CD4-positive, alpha-beta T cell treated with Interleukin-4 for 1 hour (primary cell): ENCODE measurements at regions not wholly inside any gene's neighbourhood (a gene's known extent, or its start where the extent isn't known, plus 50 kb on each side); places are given as distances from the start of the nearest gene placed in this dataset.

Source experiments
- DNase-seq, 2 donors: peaks; one replicate each; pipeline ENCODE4 v3.0.0-alpha.2; 2020 to 2022

DNA sequence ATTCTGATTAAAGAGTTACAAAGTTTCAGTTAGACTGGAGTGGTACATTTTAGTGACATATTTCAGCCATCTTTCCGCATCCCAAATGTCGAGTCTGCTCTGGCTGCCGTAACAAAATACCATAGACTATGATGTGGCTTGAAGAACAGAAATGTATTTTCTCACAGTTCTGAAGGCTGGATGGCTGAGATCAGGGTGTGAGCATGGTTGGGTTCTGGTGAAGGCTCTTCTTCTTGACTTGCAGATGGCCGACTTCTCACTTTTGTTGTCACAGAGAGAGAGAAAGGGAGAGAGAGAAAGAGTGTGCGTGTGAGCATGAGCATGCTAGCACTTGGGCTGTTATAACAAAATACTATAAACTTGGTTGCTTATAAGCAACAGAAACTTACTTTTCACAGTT is 335.4 kb upstream of the RAG2 start:
- no peak for DNase-seq

DNA sequence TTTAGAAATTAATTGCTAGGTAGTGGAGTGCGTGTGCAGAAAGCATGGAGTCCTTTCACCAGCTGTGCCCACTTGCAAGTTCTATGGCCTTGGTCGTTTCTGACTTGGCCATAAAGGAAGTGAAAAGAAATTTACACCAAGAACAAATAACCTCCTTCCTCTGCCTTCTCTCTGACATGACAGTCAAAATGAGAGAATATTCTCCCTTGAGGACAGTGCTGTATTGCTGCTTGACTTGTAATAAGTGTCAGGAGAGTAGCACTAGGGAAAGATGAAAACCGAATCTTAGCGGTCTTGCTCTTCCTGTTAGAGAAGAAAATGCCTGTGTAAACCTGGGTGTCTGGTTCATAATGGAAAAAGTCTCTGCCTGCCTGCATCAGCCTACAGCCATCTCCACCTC is 333.1 kb upstream of the RAG2 start:
- DNase-seq: no peak

DNA sequence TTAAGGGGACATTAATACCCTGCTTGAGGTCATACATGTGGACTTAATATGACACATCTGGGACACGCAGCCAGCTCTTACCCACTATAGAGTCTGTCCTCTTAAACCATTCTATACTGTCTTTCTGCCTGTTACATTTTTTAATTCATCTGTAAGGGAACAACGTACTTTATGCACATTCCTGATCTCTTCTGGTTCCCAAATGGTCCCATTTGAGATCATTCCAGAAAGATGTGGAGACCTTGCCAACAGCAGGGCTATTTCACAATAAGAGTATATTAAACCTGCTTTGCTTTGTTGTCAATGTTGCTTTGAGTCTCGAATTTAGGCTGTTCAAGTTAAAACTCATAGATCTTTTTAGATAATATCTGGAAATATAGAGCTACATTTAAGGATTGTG is 332.2 kb upstream of the RAG2 start:
- DNase-seq: no peak

DNA sequence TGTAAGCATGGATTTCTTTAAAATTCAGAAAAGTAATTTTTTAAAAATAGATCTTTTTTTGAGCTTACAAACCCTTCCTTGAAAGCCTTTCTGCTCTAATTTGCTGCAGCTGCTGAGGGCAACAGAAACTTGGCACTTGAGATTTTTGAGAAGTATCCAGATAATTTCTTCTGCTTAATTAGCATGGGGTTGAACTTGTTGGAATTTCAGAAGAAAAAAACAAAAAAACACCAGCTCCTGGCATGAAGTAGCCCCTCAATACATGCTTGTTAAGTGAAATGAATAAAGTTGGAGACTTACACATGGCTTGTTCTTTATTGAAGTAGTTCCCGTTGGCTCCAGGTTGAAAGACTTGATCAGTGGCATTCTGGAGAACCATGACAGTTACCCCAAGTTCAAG is 331.4 kb upstream of the RAG2 start:
- no peak for DNase-seq

DNA sequence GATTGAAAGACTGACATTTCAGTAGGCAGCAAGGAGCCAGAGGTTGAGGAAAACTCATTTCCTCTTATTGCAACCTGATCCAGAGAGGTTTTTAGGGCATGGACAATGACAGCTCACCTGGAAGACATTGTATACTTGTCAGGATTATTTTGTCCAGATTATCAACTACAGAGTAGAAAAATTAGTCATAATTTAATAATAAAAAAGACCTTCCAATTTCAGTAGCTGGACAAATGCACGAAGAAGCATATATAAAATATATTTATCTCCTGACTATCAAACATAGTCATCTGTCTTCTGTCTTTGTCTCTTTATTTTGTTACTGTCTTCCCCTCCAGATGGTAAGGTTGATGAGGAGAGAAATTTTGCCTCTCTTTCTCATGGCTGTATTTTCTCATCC is 330.6 kb upstream of the RAG2 start:
- DNase-seq: no peak

DNA sequence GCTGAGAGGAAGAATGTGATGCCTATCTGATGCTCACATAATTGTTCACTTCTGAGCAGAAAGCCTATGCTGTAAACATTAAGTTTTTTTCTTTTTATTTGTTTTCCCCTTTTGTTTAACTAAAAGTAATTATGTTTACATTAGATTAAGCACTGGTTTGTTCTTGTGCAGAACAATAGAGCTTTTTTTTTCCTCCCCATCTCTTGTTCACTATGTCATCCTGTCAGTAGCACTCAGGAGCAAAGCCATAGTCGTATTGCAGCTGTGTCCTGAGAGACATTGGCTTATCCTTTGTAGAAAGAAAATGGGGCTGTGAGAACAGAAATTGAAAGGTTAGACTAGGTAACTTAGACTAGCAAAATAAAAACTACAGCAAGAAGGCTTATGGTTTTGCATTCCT is 301.8 kb upstream of the RAG2 start:
- DNase-seq: no peak

DNA sequence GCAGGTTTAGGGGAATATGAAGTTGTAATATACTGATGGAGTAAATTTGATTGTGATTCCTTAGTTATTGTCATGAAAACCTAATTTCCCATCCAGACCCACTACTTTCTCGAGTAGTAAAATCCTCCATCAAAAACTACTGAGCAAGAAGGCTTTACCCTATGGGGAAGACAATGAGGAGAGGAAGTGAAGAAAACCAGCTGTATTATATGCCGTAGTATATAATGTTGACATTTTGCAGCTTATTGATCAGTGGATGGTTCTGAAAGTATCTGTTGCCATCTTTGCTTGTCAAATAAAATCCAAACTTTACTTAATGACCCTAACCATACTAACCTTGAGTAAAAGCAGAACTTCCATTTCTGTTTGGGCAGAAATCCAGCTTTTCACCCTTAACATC is 292.8 kb upstream of the RAG2 start:
- no peak for DNase-seq

DNA sequence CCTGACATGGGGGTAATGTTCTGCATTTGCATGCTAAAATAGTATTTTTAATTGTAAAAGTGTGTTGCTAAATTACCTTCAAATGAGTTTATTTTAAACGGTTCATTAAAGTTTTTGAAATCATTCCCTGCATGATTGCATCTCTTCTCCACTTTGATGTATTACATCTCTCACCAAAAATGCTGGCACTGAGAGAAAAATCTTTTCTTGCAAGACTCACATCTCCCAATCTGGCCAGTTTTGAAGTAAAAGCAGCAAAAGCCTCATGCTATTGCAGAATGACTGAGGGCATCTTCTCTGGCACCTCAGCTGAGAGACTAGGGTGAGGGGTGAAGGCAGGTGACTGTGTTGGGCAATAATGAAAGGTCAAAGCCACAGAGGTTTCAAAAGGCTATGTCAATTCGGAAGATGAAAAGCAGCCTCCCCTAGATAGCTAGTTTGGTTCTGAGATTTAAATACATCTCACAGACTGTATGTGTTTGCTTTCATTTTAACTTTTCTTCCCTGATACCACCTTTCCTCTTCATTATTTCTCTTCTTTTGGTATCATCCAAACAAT is 292.2 kb upstream of the RAG2 start:
- no peak for DNase-seq

DNA sequence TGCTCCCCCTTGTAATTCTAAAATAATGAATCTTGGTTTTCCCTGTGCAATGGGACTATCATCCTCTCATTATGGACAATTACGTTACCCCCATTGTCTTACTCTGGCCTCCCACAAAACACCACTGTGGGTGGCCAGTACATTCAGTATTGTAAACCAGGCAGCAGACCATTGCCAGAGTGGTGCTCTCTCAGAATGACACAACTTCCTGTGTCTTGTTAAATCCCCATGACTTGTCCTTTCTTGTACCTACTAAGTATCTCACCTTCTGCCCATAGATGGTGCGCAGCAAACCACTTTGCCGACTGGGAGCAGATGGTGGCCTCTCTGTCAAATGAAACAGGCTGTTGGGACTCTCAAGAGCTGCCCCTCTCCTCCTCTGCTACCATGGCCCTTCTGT is 287.1 kb upstream of the RAG2 start:
- no peak for DNase-seq

DNA sequence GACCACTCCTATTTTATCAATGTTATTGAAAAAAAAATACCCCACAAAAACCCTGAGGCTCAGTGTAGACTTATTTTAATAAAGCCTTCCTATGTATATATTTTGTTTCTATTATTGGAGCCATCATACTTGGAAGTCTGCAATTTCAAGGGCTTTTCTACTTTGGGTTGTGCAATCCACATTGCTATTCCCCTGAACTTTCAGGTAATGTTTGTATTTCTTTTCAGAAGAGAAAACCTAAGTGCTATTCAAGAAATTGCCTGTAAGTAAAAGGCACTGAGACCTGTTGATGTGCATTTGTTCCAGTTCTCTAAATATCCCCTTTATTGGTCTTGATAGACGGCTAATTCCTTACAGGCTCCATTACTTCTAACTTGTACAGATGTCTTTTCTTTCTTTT is 280.7 kb upstream of the RAG2 start:
- no peak for DNase-seq

DNA sequence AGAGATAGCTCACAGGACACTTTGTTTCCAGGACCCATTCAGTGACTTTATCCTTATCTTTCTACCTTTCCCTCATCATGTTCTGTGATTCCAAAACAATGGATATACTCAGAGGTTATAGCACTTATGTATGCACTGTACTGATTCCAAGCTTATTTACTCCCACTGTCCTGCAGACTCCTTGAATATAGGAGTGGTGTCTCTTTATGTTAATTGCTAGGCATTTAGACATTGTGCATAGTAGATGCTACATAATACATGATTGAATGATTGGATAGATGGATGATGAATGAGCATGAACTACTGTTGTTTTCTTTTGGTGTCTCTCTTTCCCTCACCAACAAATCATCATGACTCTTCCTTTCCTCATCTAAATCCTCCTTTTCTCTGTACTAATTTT is 279.1 kb upstream of the RAG2 start:
- DNase-seq: no peak

DNA sequence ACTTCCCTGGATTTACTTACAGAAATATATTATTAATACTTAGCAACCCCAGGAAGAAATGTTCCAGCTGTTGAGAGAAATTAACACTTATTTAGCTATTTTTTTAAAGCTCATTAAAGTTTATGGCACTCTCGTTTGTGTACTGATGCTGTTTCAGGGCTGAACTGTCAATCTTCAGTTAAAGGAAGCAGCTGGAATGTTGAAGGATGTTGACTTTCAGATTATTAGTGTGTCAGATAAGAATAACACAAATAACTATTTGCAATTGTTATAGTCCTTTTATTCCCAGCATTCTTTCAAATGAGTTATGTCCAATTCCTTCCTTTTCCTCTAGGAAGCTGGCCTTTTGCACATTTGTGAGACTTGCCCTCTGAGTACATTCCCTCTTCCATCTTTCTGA is 278.2 kb upstream of the RAG2 start:
- DNase-seq: no peak

DNA sequence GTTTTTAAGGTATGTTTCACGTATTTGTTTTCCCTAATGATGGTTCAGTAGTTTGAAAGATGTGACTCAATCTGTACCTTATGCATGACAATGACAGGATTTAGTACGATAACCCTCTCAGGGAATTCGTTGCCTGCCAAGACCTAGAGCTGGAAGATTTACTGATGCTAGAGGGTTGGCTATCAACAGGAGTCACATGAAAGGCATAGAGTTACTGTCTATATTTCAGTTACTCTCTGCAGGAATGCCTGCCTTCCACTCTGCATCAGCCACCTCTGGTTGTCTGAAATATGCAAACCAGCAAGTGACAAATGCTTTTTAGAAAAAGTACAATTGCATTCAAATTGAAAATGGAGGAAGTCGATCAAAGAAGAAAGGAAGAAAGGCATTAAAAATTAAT is 276.3 kb upstream of the RAG2 start:
- no peak for DNase-seq

DNA sequence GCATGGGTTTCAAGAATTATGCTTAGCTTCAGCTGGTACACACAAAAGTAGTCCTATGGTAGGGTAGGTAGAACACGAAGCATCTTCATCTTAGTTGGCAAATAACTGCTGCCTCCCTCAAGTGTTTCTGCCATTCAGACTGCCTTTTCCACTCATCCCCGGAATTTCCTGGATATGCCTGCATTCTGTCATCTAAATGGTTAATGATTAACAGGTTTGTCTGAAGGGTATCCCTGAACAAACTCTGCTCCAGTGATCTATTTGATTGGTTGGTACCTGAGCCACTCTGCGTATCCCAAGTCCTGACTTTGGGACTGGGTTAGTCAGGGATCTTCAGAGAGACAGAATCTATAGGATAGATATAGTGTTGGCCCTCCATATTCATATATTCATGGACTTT is 272.3 kb upstream of the RAG2 start:
- DNase-seq: no peak

DNA sequence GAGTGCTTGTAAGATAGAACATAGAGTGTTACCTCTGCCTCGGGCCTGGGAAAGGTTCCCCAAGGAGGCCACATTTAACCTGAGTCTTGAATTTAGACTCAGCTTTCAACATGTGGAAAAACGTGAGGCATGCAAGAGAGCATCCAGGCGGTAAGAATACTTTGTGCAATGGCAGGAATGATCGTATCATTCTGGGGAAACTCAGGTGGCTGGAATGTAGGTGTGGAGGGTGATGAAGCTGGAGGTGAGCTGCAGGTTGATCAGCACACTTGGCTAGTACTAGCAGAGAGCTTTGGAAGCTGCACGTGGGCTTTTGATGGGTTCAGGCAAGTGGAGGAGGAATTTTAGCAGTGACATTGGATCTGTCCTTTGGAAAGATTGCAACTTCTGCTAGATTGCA is 270.3 kb upstream of the RAG2 start:
- no peak for DNase-seq

DNA sequence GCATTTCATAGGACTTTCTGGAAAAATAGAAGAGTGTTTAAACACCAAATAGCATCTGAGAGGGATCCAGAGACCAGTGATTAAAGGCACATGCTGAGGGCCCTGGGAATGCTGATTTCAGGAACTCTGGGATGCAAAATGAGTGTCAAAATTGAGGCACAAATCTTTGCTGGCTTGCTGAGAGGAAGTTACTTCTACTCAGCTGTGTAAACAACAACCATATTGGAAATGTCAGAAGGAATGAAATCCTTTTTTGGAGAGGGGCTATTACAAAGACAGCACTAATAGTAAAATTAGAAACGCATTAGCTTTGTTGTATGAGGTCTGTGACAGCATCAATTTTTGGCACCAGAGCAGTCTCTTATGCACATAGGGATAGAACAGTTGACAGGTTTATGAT is 267.8 kb upstream of the RAG2 start:
- DNase-seq: no peak

DNA sequence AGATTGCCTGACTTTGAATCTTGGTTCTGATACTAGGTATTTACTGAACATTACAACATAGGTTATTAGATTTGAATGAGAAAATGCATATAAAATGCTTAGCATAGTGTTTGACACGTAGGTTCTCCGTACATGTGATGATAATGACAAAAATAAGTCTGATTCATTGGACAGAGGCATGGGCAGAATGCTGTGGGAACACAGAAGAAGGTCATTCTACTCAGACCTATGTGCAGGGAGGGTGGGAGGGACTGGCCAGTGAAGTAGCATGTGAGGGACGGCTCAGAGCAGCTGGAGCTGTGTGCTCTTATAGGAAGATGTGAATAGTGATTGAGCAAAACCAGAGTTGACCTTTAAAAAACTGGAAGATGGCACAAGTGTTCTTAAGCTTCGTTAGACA is 256.8 kb upstream of the RAG2 start:
- DNase-seq: no peak

DNA sequence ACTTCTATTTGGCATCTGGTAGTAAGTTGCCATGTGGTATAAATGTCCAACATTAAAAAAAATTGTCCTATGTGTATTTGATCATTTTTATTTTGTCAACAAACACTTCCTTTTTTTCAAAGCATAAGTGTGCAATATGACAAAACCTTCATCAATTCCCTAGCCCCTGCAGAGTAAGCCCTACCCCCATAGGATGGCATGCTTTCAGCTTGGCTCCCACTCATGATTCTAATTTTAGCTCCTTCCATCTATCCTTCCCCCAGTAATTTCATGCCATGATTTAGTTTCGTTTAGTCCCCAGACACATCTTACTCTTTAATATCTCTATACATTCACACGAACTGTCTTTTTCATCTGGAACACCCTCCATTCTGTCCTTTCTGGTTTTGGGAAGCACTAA is 250.6 kb upstream of the RAG2 start:
- no peak for DNase-seq

DNA sequence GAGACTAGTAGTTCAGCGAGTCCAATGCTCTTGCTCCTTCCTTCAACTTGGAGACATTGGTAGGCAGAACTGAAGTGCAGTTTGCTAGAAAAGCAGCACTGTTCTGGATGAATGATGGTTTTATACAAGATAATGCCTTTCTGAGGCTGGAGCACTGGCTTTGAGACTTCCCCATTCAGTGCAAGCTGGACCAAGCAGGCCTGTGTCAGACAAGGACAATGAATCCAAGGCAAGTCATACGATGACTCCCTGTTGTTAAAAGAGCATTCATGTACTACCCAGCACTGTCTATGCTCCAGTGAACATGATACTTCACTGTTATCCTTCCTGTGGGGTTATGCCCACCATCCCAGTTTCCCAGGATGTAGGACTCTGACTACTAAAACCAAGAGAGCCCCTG is 242.3 kb upstream of the RAG2 start:
- DNase-seq: no peak

DNA sequence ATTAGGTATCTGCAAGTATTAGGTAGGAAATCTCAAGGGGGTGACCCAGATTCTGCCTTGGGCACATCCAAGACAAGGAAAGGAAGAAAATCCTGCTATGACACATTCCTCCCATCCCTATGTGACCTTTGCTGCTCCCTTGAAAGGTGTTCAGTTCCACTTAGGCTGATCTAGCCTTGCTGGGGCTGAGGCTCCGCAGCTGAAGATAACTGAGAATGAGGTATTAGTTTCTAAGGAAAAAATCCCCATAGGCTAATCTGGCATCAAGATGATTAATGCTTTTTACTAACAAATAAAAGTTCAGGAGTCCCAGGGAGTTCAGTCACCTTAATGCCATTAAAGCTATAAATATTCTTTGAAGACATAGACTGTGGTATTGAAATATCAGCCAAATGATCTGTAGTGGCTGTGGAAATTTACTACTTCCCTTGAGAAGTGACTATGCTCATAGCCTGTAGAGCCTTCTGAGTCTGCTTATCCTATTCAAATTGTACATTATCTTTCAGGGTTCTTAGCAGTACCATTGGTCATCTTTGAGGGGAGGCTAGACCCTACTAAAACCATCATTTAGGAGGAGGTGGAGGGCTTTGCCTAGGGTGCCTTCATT is 239.9 kb upstream of the RAG2 start:
- no peak for DNase-seq

DNA sequence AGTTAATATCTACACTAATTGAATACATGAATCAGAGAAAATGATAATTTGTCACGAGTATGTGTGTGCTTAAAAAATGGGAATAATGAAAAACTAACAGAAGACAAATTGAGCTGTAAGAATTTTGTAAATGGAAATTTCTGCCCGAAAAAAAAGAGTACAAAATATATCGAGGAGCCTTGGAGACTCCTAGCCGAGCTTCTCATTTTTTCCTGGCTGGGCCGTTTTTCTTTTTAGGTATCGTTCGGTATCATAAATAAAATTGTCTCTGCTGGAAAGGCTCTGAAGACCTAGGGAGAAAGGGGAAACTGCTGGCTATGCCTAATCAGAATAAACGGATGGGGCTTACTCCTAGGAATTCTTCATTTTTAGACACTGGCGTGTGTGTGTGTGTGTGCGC is 227.2 kb upstream of the RAG2 start:
- no peak for DNase-seq

DNA sequence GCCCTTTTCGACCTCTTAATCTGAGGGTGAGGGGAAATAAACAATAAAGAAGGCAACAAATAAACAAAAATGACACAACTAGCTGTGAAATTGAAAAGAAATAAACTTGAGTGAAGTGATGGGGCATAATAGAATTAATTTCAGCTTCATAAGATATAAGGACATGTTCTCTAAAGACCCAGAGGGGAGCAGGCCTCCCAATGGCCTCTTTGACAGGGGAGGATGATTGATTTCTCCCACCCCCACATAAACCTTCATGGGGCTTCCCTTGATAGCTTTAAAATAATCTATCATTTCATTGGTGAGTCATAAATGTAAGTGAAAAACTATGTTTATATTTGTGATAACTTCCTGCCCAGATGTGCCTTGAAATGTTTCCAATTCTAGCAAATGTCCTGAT is 226.3 kb upstream of the RAG2 start:
- DNase-seq: no peak

DNA sequence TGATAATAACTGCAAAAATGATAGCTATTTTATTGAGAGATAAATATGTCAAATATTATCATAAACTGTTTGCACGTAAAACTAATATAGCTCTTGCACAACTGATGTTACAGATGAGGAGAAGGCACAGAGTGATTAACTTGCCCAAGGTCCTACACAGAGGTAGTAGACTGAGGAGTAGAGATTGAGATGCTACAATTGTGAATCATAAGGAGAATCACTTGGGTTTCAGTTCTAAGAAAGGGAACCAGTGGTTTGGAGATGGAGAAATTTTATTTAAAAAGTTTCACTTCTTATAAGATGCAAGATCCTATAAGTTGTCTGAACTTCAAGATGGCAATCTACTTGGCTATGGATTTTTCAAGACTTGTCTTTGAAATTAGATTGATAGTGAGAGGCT is 224.8 kb upstream of the RAG2 start:
- no peak for DNase-seq

DNA sequence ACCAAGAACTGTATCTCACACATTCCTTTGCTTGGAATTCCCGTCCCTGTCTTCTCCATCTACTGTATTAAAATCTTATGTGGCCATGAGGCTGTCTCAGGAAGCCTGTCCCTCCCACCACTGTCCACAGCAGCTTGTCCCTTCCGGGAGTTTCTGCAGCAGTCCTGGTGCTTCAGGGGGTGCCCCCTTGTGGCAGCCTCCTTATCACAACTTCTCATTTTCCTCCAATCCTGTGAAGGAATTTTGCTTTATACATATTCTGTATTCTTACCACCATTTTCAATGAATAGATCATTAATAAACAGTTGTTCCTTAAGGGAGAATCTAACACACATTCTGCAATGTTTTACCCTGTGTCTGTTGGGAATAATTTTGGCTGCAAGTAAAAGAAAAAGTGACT is 220.4 kb upstream of the RAG2 start:
- DNase-seq: no peak

DNA sequence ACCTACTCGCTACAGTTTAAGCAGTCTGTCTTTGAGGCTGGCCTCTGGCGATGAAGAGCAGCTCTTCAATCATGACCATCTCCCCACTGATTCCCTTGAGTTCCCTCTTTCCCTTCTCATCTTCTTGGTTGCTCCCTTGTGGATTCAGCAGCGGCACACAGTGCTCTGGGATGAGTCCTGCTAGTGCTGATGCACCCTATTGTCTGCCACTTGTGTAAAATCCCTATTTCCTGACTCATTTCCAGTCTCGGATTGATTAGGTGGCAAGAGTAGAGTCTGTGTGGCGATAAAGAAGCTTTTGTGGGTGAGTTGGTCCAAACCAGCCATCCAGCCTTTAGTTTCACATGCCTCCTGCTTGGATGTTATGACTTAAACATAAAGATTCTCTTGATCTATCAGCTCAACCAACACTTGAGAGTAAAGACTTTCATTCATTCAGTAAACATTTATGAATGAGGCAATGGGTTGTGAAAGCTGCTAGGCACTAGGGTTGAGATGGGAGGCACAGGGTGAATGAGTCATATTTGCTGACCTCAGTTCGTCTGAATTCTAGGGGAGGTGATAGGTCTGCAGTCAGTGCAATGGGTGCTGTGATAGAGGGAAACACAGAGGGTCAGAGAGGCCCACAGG is 219.4 kb upstream of the RAG2 start:
- DNase-seq: no peak
